GM18867 (cell line): ENCODE measurements at regions not wholly inside any gene's neighbourhood (a gene's known extent, or its start where the extent isn't known, plus 50 kb on each side); places are given as distances from the start of the nearest gene placed in this dataset.
"Not testable (repeated sequence)": the region's sequence is repeated elsewhere in the genome, so short reads cannot be mapped to it uniquely, and the experiment has no call there.

Experiments used
- ATAC-seq: cut with Tn5 transposase; IDR thresholded peaks from one replicate; pipeline ENCODE4 v1.9.1; 2021; ENCODE audit warnings: mild to moderate bottlenecking, moderate library complexity; ENCODE audit not compliant: unreplicated experiment

DNA sequence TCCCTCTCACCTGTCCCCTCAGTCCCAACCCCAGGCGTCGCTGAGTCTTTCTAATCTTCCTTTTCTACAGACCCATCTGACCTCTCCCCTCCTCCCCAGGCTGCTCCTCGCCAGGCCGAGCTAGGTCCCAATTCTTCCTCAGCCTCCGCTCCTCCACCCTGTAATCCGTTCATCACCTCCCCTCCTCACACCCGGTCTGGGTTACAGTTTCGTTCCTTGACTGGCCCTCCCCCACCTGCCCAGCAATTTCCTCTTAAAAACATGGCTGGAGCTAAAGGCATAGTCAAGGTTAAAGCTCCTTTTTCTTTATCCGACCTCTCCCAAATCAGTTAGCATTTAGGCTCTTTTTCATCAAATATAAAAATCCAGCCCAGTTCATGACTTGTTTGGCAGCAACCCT lies 262.0 kb downstream of the SMARCA2 start:
- not testable (repeated sequence) for ATAC-seq

- ATAC-seq, result not testable (repeated sequence)
Observed at GRCh38 chr9:2277644-2278043, 262.5 kb downstream of the SMARCA2 start.

DNA sequence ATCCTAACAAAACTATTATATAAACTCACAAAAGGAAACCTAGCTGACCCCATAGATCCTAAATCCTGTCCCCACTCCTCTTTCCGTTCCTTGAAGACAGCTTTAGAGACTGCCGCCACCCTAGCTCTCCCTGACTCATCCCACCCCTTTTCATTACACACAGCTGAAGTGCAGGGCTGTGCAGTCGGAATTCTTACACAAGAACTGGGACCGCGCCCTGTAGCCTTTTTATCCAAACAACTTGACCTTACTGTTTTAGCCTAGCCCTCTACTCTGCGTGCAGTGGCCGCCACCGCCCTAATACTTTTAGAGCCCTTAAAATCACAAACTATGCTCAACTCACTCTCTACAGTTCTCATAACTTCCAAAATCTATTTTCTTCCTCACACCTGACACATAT lies 264.0 kb downstream of the SMARCA2 start:
- ATAC-seq, result not testable (repeated sequence)

DNA sequence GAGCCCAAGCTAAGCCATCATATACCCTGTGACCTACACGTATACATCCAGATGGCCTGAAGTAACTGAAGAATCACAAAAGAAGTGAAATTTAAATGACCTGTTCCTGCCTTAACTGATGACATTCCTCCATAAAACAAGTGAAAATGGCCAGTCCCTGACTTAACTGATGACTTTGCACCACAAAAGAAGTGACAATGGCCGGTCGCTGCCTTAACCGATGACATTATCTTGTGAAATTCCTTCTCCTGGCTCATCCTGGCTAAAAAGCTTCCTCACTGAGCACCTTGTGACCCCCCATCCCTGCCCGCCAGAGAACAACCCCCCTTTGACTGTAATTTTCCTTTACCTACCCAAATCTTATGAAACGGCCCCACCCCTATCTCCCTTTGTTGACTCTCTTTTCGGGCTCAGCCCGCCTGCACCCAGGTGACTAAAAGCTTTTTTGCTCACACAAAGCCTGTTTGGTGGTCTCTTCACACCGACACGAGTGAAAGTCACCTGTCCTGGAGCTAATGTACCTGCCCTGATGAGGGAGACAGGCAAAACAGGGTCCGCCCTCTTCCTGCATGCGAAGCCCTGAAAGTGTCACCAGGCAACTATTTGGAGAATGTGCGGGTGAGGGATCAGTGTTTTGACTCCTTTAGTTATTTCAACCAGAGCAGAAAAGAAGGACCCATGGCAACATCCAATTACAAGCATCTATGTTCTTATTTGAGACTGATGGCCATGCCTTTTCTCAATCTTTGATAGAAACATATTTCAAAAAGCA lies 266.1 kb downstream of the SMARCA2 start:
- no peak for ATAC-seq

DNA sequence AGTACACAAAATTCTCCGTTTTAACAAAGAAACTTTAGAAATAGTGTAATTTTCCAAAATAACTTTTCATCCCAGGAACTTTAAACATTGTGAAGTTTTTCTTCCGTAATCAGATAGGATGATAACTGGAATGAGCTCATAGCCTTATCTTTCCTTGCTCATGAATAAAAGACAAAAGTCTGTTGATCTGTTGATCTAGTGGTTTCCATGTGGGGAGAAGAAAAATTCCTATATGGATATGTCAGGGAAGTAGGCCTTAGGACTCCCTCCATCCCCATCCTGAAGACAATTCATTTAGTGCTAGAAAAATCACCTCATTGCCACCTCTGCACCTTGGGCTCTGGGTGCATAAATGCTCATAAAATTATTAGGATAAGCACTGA lies 266.6 kb downstream of the SMARCA2 start:
- ATAC-seq, result no peak

DNA sequence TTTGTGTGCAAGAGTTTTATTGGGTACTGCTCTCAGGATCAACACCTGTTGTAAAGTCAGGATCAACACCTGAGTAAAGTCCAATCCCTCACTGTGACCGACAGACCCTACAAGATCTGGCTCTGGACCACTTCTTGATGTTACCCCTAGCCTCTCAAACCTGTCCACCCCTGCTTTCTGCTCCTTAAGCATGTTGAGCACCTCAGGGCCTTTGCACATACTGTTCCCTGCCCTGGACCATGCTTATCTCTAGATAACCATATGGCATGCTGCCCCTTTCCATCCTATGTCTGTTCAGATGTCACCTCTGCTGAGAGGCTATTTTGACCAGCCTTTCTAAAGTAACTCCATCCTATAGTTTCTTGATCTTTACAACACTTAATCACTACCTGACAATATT lies 269.6 kb downstream of the SMARCA2 start:
- no peak for ATAC-seq

- ATAC-seq, result no peak
Observed at GRCh38 chr9:2285416-2286332, 270.5 kb downstream of the SMARCA2 start.

DNA sequence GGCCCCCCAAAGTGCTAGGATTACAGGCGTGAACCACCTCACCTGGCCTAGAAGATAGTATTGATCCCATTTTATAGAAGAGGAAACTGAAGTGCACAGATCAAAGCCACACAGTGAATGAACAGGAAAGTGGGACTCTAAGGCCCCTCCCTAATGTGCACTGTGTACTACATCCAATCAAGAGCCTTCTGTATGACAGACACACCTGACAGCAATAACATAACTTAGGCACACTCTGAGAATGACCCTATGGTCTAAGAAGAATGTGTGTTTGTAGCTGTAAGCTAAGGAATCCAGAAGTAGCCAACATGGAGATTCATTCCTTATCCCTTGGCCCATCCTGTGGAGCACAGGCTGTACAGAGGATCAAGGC lies 271.2 kb downstream of the SMARCA2 start:
- no peak for ATAC-seq

DNA sequence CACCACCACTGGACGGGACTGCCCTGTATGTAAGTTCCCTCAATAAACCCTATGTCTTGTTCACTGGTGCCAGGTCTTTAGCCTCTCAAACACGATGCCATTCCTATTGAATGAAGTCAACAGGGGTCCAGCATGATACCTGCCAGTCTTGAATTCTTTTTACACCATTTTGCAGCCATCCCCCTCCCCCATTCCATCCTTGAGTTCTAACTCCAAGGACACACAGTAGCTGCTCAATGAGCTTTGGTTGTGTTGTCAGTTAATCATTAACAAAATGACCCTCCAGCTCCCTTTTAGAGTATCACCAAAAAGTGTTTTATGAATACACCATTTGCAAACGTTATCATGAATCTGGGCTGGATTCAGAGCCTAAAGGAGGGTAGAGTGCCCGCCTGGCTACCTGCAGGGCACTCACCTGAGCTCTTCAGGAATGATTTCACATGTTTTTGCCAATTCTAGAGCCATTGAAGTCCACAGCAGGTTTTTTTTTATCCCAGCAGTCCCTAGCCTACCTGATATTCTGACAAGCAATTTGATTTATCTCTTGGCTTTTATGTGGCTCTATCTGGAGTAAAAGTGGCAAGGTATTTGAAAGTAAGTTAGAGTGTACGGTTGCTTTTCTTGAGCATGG lies 271.8 kb downstream of the SMARCA2 start:
- ATAC-seq, result no peak

GRCh38 chr9:2288309-2288708 lies 273.2 kb downstream of the SMARCA2 start:
- no peak for ATAC-seq

GRCh38 chr9:2289263-2289662 lies 274.1 kb downstream of the SMARCA2 start:
- ATAC-seq, result no peak

DNA sequence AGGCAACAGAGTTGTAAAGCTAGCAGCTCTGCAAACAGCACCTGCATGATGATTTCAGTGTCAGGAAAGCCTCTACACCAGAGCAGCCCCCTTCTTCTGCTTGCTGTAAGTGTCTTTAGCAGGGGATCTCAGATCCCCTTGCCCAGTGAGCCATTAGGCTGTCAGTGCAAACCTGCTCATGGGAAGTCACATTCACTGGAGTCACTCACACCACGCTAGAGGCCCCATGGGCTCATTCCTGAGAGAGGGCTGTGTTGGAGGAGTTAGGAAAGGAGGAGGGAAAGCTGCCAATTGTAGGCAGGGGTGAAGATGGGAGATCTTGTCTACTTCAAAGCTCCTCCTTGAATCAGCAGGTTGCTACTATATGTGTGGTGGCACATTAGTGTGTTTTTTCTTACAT lies 275.2 kb downstream of the SMARCA2 start:
- ATAC-seq, result no peak

DNA sequence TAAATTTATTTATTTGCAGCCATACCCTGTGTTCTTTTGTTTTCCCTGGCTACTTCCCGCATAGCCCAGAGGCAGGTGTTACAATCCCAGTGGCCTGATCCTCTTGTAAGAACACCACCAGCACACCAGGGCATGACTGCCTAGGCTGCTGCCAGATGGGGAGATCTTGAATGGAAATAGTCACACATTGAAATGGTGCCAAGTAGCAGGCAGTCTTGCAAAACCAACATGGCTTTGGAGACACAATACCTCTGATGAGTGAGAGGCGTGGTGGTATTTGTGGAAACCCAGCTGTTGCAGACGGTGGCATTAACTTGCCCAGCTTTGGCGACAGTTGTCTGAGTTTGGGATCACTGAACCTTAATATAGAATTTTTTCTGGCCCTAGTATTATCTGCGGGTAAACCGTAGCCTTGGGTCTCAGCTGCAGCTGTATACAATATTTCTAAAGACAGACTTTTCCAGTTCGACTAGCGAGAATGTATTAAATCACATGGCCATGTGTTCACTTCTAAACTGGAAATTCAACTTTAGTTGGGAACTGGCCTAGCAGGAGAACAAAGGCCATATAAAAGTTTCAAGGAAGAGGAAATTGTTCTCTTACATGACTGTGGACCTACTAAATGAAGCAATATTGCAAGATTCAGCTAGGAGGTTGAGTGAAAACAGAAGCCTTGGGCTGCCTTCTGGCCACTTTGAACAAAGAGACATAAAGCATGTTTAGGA lies 277.0 kb downstream of the SMARCA2 start:
- no peak for ATAC-seq

DNA sequence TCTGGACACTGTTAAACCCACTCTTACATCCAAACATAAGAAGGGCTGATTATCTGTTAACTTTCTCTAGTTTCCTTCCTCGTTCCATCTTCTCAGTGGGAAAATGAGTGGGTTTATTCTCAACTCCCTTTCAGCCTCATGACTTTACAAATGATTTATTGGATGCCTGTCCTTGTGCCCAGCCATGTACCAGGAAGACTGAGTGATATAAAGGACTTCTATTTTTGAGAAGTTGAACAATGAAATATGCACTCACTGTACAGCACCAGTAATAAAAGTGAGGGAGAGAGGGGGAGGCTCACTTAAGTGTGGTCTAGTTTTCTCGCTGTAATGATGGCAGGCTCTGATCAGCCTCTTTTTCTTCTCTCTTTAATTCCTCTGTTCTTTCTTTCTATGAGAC lies 277.6 kb downstream of the SMARCA2 start:
- no peak for ATAC-seq

- ATAC-seq, result no peak
Observed at GRCh38 chr9:2297771-2298170, 282.6 kb downstream of the SMARCA2 start.

GRCh38 chr9:2298217-2298616 lies 283.1 kb downstream of the SMARCA2 start:
- no peak for ATAC-seq

GRCh38 chr9:2299156-2299842 lies 284.2 kb downstream of the SMARCA2 start:
- ATAC-seq, result no peak

- ATAC-seq, result no peak
Observed at GRCh38 chr9:2299843-2300205, 284.7 kb downstream of the SMARCA2 start.

- ATAC-seq, result no peak
Observed at GRCh38 chr9:2300325-2300724, 285.2 kb downstream of the SMARCA2 start.

DNA sequence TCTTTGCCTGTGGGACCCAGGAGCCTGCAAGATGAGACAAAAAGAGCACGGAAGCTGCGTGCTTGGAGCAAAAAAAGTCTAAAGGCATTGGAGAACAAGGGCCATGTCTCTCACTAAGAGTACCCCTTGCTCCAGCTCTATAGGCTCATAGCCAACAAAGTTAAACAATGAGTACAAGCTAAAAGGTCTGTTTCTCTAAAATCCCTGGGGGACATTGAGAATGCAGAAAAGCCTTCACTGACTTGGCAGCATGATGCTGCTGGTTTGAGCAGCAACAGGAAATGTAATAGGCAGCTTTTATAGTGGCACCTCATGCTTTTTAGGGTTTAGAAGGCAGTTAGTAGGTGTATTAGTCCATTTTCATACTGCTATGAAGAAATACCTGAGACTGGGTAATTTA lies 287.5 kb downstream of the SMARCA2 start:
- ATAC-seq, result no peak

DNA sequence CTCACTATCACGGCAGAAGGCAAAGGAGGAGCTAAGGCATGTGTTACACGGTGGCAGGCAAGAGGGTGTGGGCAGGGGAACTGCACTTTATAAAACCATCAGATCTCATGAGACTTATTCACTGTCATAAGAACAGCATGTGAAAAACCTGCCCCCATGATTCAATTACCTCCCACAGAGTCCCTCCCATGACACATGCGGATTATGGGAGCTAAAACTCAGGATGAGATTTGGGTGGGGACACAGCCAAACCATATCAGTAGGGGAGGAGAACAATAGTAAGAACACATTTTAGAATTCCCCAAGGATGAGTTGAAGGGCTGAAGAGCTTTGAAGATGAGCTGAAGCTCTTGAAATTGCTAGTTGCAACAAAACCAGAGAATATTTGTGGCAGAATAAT lies 287.9 kb downstream of the SMARCA2 start:
- ATAC-seq, result no peak
